Activated CD8-positive, alpha-beta T cell treated with anti-CD3 and anti-CD28 coated beads for 36 hours (primary cell): ENCODE measurements at regions not wholly inside any gene's neighbourhood (a gene's known extent, or its start where the extent isn't known, plus 50 kb on each side); places are given as distances from the start of the nearest gene placed in this dataset.

Experiments
- ATAC-seq: fragments of 200-7000 bp; cut with Tn5 transposase; one replicate; pipeline ENCODE4 v1.10.0; 2021; ENCODE audit warnings: mild to moderate bottlenecking, moderate library complexity
- CTCF ChIA-PET: fragments of 350-600 bp; sonication (Branson Sonifier 250); formaldehyde crosslinking; loops from one replicate; lab custom pipeline; 2021; ENCODE audit warnings: antibody characterized with exemption; lab: Charles Lee
- POLR2A ChIA-PET: fragments of 350-600 bp; sonication (Branson Sonifier 250); formaldehyde crosslinking; loops from one replicate; lab custom pipeline; 2021; ENCODE audit warnings: antibody characterized with exemption; lab: Charles Lee
- DNase-seq: peaks from one replicate; pipeline ENCODE4 v3.0.0-alpha.2; 2020
- H3K27ac Mint-ChIP-seq: one replicate; pipeline ENCODE4 v1.8.0; 2021; ENCODE audit warnings: mild to moderate bottlenecking, mixed read lengths
- H3K27me3 Mint-ChIP-seq: one replicate; pipeline ENCODE4 v1.8.0; 2021; ENCODE audit warnings: mixed read lengths
- H3K36me3 Mint-ChIP-seq: one replicate; pipeline ENCODE4 v1.8.0; 2021; ENCODE audit warnings: low read depth, mixed read lengths
- H3K4me1 Mint-ChIP-seq: one replicate; pipeline ENCODE4 v1.8.0; 2021; ENCODE audit warnings: low read depth, mixed read lengths
- H3K4me3 Mint-ChIP-seq: one replicate; pipeline ENCODE4 v1.8.0; 2021; ENCODE audit warnings: mild to moderate bottlenecking, moderate library complexity, mixed read lengths
- H3K9me3 Mint-ChIP-seq: one replicate; pipeline ENCODE4 v1.8.0; 2021; ENCODE audit warnings: mixed read lengths
- CTCF ChIP-seq: fragments of 200-600 bp; IDR thresholded peaks from one replicate; pipeline ENCODE4 v1.8.0; 2022; ENCODE audit warnings: antibody characterized with exemption, mild to moderate bottlenecking
- intact Hi-C: fragments of 100-400 bp; cut with micrococcal nuclease; formaldehyde crosslinking; loops from one replicate; pipeline ENCODE4 v1.10.0; 2022

DNA sequence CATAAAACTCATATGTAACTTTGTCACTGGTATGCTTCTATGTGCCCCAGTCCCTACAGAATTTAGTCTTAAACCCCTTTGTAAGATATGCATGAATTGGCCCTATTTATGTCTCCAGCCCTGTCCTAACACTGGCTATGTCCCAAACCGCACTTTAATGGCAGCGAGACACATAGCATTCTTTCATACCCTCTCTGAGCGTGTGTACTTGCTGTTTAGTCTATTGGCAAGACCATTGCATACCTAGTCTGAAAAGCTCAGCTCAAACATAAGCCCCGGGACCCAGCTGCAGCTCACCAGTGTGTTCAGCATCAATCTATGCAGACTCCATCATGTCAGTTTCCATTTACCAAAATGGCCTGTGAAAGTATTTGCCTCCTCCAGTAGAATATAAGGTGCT, 1018.4 kb upstream of the TENM3 start:
- no peaks in the 10 kb centered on the region for H3K4me1 Mint-ChIP-seq
- no peak overlapping the region for H3K4me3 Mint-ChIP-seq
- no peak for DNase-seq
- no peaks in the 10 kb centered on the region for H3K27me3 Mint-ChIP-seq
- POLR2A ChIA-PET: no interaction called here
- TF ChIP-seq CTCF: no peak
- ATAC-seq: no peak
- intact Hi-C loops: no loop called here
- no peak overlapping the region for H3K27ac Mint-ChIP-seq
- no peaks in the 10 kb centered on the region for H3K9me3 Mint-ChIP-seq
- H3K36me3 Mint-ChIP-seq: no peaks in the 10 kb centered on the region
- CTCF ChIA-PET: no interaction called here

DNA sequence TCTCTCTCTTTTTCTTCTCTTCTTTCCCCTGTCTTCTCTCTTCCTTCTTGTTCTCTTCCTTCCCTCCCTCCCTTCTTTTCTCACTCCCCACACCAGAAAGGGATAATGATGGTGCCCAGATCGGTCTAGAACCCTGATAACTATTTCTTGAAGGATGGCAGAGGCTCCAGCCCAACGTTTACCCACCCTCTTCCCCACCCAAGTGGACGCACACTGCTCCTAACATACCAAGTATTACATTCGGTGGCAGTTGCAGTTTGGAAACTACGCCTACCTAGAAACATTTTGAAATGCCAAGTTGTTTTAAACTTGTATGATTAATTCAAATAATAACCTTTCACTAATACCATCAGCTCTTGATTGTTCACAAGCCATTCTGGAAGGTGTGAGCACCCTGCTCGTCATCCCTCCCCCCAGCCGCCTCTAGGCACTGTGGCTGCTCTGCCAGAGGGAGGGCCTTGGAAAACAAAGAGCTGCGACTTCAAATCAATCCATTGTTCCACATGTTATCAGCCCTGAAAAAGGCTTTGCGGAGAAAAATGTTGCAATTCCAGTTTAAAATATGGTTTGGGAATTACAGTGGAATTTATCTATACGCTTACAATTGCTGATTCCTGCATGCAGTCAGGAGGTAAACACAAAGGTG, 1017.5 kb upstream of the TENM3 start:
- H3K36me3 Mint-ChIP-seq: no peaks in the 10 kb centered on the region
- DNase-seq: no peak
- no peaks in the 10 kb centered on the region for H3K27me3 Mint-ChIP-seq
- no peaks in the 10 kb centered on the region for H3K4me1 Mint-ChIP-seq
- intact Hi-C loops: no loop called here
- no peak overlapping the region for H3K4me3 Mint-ChIP-seq
- H3K27ac Mint-ChIP-seq: no peak overlapping the region
- H3K9me3 Mint-ChIP-seq: no peaks in the 10 kb centered on the region
- ChIA-PET POLR2A (no interaction called here), CTCF (no interaction called here)
- ATAC-seq: no peak
- no peak for TF ChIP-seq CTCF

- ATAC-seq (no peak), DNase-seq (no peak)
- ChIA-PET POLR2A (no interaction called here), CTCF (no interaction called here)
- Mint-ChIP-seq H3K36me3 (no peaks in the 10 kb centered on the region), H3K9me3 (no peaks in the 10 kb centered on the region), H3K27me3 (no peaks in the 10 kb centered on the region), H3K4me1 (no peaks in the 10 kb centered on the region), H3K4me3 (no peak overlapping the region), H3K27ac (no peak overlapping the region)
- intact Hi-C loops: no loop called here
- no peak for TF ChIP-seq CTCF
Measured at GRCh38 chr4:181234951-181235680, 1008.1 kb upstream of the TENM3 start.

DNA sequence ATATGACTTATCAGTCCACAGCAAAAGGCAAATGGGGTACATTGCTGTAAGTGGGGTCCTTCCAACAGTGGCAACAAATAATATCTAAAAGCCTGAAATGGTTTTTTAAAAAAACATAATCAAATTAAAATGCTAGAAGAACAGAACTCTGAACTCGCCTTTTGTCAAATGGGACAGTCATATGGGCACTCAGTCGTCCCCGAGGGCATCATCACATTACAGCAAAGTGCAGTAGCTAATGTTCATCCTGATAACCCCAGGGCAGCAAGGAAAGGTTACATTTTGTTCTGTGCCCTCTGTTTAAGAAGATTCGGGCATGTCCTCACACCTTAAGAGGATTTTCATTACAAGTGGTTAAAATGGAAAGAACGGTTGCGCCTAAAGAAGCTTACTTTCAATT, 997.9 kb upstream of the TENM3 start:
- Mint-ChIP-seq H3K9me3 (peaks cover 3% of the 10 kb centered on the region), H3K27me3 (no peaks in the 10 kb centered on the region), H3K4me3 (no peak overlapping the region), H3K4me1 (no peaks in the 10 kb centered on the region), H3K36me3 (no peaks in the 10 kb centered on the region), H3K27ac (no peak overlapping the region)
- POLR2A ChIA-PET: no interaction called here
- intact Hi-C loops: no loop called here
- no peak for DNase-seq
- CTCF ChIA-PET: no interaction called here
- ATAC-seq: no peak
- TF ChIP-seq CTCF: no peak

DNA sequence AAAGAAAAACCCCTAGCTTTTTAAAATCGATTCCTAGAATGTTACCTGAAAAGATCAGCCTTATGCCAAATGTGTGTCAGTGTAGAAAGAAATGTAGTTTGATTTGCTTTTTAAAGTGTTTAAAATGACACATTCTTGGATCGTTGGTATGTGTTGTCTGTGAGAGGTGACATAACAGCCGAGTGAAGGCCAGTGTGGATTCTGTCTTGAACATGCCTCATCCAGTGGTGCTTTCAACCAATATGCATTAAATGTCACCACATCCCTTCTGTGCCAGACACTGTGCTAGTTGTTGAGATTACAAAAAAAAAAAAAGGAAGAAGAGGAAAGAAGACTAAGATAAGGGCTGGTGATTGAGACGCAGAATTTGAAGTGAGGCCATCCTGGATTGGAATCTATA, 994.2 kb upstream of the TENM3 start:
- intact Hi-C loops: no loop called here
- DNase-seq: no peak
- CTCF ChIA-PET: no interaction called here
- Mint-ChIP-seq H3K36me3 (no peaks in the 10 kb centered on the region), H3K4me3 (no peak overlapping the region), H3K4me1 (no peaks in the 10 kb centered on the region), H3K27me3 (no peaks in the 10 kb centered on the region), H3K9me3 (peaks cover 6% of the 10 kb centered on the region), H3K27ac (no peak overlapping the region)
- TF ChIP-seq CTCF: no peak
- POLR2A ChIA-PET: no interaction called here
- ATAC-seq: no peak
